ENCODE measurements at regions not wholly inside any gene's neighbourhood (a gene's known extent, or its start where the extent isn't known, plus 50 kb on each side); places are given as distances from the start of the nearest gene placed in this dataset.

DNA sequence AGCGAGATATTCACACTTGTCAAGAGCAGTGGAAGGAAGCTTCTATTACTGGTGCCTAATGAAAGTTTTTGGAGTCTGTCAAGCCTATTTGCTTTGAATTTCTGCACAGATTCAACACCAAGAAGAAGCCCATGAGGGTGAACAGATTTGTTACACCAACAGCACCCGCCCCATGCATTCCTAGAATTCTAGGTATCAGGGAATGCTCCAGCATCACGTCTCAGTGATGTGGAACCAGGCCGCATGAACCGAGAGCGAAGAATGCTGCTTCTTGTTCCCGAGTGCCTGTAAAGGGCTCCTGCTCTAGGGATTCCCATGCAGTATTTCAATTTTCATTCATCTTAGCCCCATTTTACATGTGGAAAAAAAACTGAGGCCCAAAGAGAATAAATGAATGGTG lies 69.7 kb downstream of the KCNF1 start:
- WGBS, 2 experiments (ENCODE audit: extremely low coverage in 1 of 2, insufficient coverage in 1 of 2, insufficient read length in 1 of 2, insufficient replicate concordance in 2 of 2, low coverage in 1 of 2, low lambda C conversion rate in 2 of 2, missing lambda C conversion rate in 1 of 2), result 95% methylated on average over 7 of the region's 7 CpGs; no CpG with 5 or more reads in 1 of the 2 experiments
- CTCF ChIA-PET (ENCODE audit: partially characterized antibody), result interaction anchor here (0.6 to 2.5 kb wide), 3 partner anchors 10 to 149 kb away, joined by 3 to 9 read pairs (median 7); no protein-coding TSS in a partner anchor
- Histone ChIP-seq H3K4me1 (replicated peaks in 1 of 4; ENCODE audit: control insufficient read depth in 3 of 4, insufficient read depth in 4 of 4, low read length in 3 of 4) (peaks cover 0 to 12% (median 0%) of the 10 kb centered on the region in 4 experiments; a peak in 2 of 7 replicates), H2BK12ac (ENCODE audit: low read depth, low read length) (no peak overlapping the region), H2BK20ac (ENCODE audit: low read length) (no peak overlapping the region), H3K23ac (ENCODE audit: insufficient read length) (no peak overlapping the region), H4K5ac (ENCODE audit: insufficient read length, low read depth, low read length) (no peak overlapping the region), H3K9me3 (ENCODE audit: insufficient read depth in 2 of 2, low read depth in 1 of 2, low read length in 1 of 2) (no peaks in the 10 kb centered on the region), H3K79me1 (ENCODE audit: low read depth, low read length) (no peaks in the 10 kb centered on the region), H2AFZ (ENCODE audit: low read length) (no peak overlapping the region), H3K18ac (ENCODE audit: extremely low read depth, low read length) (no peak overlapping the region), H3K36me3 (ENCODE audit: control insufficient read depth in 2 of 4, insufficient read depth in 4 of 4, low read length in 3 of 4) (no peaks in the 10 kb centered on the region), H4K8ac (ENCODE audit: extremely low read depth, insufficient read depth, low read length) (no peak overlapping the region), H3K4me3 (ENCODE audit: extremely low read depth in 1 of 4, insufficient read depth in 2 of 4, low read depth in 3 of 4, low read length in 4 of 4) (no peak overlapping the region), H3K14ac (ENCODE audit: insufficient read length) (no peak overlapping the region), H3K56ac (replicated peaks; ENCODE audit: insufficient read length, low read depth, low read length) (no peak overlapping the region), H3K4me2 (ENCODE audit: insufficient read depth in 1 of 2, low read depth in 2 of 2, low read length in 2 of 2) (no peak overlapping the region), H2AK5ac (ENCODE audit: low read depth, low read length) (no peak overlapping the region), H4K91ac (replicated peaks; ENCODE audit: insufficient read length, low read length) (no peak overlapping the region), H3K79me2 (ENCODE audit: control insufficient read depth in 1 of 2, insufficient read depth in 2 of 2, low read length in 2 of 2) (no peaks in the 10 kb centered on the region), H3K4ac (replicated peaks; ENCODE audit: insufficient read length, low read depth, low read length) (no peak overlapping the region), H2BK15ac (ENCODE audit: low read length) (no peak overlapping the region), H4K20me1 (replicated peaks in 1 of 2; ENCODE audit: control insufficient read depth in 1 of 2, insufficient read depth in 2 of 2, low read length in 2 of 2) (no peaks in the 10 kb centered on the region), H2BK5ac (ENCODE audit: low read depth, low read length) (no peak overlapping the region), H3K27ac (ENCODE audit: low read depth, low read length) (no peak overlapping the region), H3K27me3 (replicated peaks in 1 of 4; ENCODE audit: control insufficient read depth in 3 of 4, extremely low read depth in 1 of 4, insufficient read depth in 3 of 4, low read length in 3 of 4) (peaks cover 0 to 2% (median 0%) of the 10 kb centered on the region in 4 experiments; a peak in 1 of 7 replicates), H2BK120ac (replicated peaks; ENCODE audit: low read depth, low read length) (no peak overlapping the region), H3K9ac (replicated peaks in 1 of 4; ENCODE audit: extremely low read depth in 1 of 4, low read depth in 3 of 4, low read length in 3 of 4) (no peak overlapping the region), H3K23me2 (ENCODE audit: low read depth, low read length) (no peaks in the 10 kb centered on the region)
- DNase-seq (ENCODE audit: low read depth in 1 of 2, low spot score in 2 of 2) (no peak), FAIRE-seq (no peak)
- POLR2A ChIA-PET (ENCODE audit: partially characterized antibody), result no interaction called here
- TF ChIP-seq GABPA (IDR thresholded peaks at IDR 0.05; ENCODE audit: borderline replicate concordance, insufficient read depth, low read length), result no peak
- no peak for TF ChIP-seq CBX5 (IDR thresholded peaks at IDR 0.05; ENCODE audit: low read depth, low read length)
- no peak for TF ChIP-seq SUZ12 (IDR thresholded peaks at IDR 0.05; ENCODE audit: low read length)
- no peak for TF ChIP-seq EGR1 (IDR thresholded peaks at IDR 0.05; ENCODE audit: borderline replicate concordance, low read depth, low read length)
- TF ChIP-seq ZNF274 (IDR thresholded peaks at IDR 0.05; ENCODE audit: borderline replicate concordance, extremely low read depth, low read length), result no peak
- no peak for TF ChIP-seq GTF2F1 (IDR thresholded peaks at IDR 0.05; ENCODE audit: borderline replicate concordance, low read depth, low read length)
- no peak for TF ChIP-seq TBP (IDR thresholded peaks at IDR 0.05; ENCODE audit: low read depth, low read length)
- no peak for TF ChIP-seq TEAD4 (IDR thresholded peaks at IDR 0.05; ENCODE audit: low read depth, low read length)
- TF ChIP-seq KDM5A (IDR thresholded peaks at IDR 0.05; ENCODE audit: low read length), result no peak
- TF ChIP-seq, protein P1, sequence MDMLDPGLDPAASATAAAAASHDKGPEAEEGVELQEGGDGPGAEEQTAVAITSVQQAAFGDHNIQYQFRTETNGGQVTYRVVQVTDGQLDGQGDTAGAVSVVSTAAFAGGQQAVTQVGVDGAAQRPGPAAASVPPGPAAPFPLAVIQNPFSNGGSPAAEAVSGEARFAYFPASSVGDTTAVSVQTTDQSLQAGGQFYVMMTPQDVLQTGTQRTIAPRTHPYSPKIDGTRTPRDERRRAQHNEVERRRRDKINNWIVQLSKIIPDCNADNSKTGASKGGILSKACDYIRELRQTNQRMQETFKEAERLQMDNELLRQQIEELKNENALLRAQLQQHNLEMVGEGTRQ (IDR thresholded peaks at IDR 0.05; ENCODE audit: low read length), result no peak
- TF ChIP-seq RNF2 (IDR thresholded peaks at IDR 0.05; ENCODE audit: borderline replicate concordance, low read depth, low read length, missing control alignments, poor library complexity, severe bottlenecking), result no peak

All from H1 (cell line).